T47D (cell line): ENCODE measurements at regions not wholly inside any gene's neighbourhood (a gene's known extent, or its start where the extent isn't known, plus 50 kb on each side); places are given as distances from the start of the nearest gene placed in this dataset.

Experiments used
- DNase-seq, 2 experiments: peaks; one replicate each; pipeline versions ENCODE4 v3.0.0 to v3.0.0-alpha.2; 2011 to 2012; ENCODE audit warnings: low read depth in 1 of 2, low spot score in 1 of 2
- JUND ChIP-seq: IDR thresholded peaks from 2 replicates; pipeline ENCODE4 v1.6.1; 2012; ENCODE audit warnings: low read depth
- in situ Hi-C: cut with HindIII; loops from 2 replicates; pipeline ENCODE4 v1.10.0; 2016; ENCODE audit warnings: low sequenced_read_pairs, low pct_unique_long_range_greater_than_20kb

DNA sequence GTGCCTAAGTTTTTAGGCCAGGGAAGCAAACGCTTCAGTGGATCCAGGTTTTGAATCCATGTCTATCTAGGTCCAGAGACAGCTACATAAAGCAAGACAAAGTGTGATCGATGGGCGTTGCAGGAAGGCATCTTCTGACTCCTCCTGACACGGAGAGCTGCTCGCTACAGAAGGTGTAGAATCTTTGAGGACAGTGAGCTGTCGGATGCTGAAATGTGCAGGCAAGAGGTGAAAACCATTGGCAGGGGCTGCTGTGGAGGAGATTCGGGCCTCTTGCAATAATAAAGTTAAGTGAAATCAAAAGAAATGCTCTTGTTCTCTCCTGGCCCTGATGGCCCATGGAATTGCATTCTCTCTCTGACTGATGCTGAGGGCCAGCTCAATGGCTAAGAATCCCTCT is 336.2 kb downstream of the CYRIA start:
- TF ChIP-seq JUND, result no peak
- in situ Hi-C loops, result no loop called here
- no peak for DNase-seq

DNA sequence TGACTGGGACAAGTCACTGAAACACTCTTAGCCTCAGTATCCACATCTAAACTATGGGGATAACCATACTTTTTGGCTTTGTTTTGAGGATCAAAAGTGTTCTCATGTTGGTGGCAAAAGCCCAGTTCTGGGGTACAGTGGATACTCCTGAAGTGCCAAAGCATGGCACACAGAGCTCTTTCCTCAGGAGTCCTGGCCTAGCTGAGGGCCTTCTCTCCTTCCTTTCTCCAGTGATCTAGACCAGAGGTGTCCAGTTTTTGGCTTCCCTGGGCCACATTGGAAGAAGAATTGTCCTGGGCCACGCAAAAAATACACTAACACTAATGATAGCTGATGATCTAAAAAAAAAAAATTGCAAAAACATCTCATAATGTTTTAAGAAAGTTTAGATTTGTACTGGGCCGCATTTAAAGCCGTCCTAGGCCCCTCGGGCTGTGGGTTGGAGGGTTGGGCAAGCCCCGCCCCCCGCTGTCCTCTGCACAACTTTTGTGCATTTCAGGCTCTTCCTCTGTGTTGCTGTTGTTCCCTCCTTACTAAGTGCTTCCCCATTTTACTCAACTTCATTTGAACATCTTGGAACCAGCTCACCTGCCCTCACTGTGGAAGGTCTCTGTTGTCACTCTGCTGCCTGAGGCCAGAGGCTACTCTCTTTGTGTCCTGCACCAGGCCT is 337.0 kb downstream of the CYRIA start:
- in situ Hi-C loops, result no loop called here
- no peak for TF ChIP-seq JUND
- no peak for DNase-seq

DNA sequence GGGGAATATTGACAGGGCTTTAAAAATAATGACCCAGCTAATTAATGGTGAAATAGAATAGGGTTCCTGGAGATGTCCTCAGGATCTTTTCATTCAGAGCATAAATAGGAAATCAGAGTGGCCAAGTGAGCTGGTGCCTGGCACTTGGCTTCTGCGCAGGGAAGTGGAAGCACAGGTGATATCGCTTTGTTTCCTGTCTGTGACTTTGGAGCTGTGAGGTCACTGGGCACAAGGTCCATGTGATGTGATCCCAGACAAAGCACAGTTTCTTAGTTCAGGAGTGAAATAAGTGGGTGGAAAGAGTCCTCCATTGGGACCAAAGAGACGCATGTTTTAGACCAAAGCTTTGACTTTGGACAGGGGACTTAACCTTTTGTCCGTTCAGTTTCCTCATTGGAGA is 338.3 kb downstream of the CYRIA start:
- TF ChIP-seq JUND, result no peak
- DNase-seq, result no peak
- in situ Hi-C loops, result no loop called here

DNA sequence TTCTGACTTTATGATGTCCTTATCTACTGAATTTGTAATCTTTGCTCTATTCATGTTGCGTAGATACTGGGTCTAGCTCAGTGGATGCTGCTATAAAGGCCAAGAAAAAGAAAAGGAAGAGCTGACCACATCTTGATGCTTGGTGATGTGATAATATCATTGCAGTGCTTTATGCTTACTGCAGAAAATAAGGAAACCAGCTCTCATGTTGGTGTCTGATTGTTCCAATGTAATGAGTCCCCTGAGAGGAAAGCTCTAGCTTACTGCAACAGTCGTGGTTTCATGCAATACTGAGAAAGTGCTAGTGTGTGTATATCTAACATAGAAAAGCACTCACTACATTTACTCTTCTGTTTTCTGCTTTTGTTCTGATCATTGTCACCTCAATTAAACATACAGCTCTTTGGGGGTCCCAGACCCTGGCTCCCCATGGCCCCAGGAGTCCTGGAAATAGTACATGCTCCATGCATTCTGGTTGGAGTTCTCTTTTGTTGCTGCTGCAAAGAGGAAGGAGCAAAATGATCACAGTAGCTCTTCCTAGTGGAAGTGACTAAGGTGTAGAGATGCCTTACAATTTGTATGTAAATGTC is 338.8 kb downstream of the CYRIA start:
- in situ Hi-C loops, result no loop called here
- no peak for DNase-seq

DNA sequence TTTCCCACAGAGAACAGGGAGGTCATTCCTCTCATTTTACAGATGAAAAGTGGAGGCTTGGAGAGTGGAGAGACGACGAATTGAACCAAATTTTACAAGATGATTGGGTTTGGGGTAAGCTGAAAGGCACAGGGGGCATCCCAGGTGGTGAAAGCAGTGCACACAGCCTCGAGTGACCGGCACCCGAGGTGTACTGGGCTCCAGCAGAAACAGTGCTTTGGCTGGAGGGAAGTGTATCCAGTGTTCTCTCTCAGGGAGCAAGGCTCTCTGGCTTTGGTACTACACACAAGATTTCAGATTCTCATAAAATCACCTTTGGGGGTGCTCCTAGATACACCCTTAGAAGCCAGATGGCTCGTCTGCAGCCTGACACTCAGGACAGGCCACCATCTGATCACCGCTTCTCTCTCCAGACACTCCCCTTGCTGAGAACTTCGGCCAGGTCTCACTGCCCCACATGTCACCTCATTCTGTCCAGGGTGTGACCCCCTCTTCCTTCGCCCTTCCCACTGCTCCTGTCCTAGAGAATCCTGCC is 339.6 kb downstream of the CYRIA start:
- no peak for TF ChIP-seq JUND
- no peak for DNase-seq
- in situ Hi-C loops, result no loop called here

More for the DNA sequence above, 338.8 kb downstream of the CYRIA start:
- no peak for TF ChIP-seq JUND

DNA sequence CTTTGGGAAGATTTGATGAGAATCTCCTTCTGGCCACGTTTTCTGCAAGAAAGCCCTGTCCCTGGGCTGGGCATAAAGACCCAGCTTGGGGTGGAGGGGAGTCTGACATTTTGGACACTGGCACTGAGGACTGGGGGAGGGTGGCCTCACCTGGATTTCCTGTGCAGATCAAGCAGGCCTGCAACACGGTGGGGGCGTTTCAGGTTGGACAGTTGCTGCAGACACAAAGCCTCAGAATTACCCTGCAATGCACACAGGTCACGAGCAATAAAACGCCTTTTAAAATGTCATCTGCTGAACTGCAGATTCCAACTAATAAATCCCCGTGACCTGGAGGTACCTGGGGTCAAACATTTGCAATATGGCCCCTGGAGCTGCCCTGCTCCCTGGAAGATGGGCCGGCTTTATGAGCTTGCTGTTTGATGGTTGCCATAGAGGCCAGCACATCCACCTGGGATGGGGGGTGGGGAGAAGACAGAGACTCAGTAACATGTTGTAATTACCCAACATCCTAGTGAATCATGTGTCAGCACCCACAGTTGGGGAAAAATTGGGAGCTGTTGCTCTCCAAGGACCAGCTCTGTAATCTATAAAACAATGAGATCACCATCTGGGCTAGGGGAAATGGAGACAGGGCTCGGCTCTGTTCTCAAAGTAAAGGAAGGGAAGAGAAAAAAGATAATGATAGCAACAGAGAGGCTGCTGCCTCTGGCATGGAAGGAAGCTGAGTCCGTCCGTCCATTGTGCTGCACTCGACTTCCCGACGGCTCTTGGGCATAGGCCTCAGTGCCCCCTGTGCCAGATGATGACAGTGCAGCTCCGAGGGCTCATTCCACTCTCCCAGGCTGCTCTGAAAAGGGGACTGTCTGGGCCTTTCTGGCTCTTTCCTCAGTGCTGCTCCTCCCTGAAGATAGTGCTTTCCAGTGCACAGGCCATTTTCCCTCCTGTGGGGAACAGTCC is 340.3 kb downstream of the CYRIA start:
- in situ Hi-C loops, result no loop called here
- TF ChIP-seq JUND, result no peak
- DNase-seq, result no peak

DNA sequence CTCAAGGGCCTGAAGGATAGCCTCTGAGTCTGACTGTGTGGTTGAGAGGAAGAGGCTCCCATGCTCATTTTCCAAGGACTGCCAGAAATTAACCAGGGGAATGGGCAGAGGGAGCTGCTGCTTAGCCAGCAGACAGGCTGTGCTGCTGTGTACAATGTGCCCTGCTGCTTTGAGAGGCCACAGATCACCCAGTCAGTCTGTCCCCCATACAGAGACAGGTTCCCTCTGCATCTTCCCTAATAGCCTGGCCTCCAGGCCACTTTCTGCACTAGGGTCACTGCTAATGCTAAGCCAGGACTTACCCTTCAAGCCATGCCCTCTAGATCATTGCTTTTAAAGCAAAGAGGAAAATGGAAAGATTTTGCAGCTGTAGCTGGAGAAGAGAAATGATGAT is 341.1 kb downstream of the CYRIA start:
- no peak for TF ChIP-seq JUND
- in situ Hi-C loops, result no loop called here

DNA sequence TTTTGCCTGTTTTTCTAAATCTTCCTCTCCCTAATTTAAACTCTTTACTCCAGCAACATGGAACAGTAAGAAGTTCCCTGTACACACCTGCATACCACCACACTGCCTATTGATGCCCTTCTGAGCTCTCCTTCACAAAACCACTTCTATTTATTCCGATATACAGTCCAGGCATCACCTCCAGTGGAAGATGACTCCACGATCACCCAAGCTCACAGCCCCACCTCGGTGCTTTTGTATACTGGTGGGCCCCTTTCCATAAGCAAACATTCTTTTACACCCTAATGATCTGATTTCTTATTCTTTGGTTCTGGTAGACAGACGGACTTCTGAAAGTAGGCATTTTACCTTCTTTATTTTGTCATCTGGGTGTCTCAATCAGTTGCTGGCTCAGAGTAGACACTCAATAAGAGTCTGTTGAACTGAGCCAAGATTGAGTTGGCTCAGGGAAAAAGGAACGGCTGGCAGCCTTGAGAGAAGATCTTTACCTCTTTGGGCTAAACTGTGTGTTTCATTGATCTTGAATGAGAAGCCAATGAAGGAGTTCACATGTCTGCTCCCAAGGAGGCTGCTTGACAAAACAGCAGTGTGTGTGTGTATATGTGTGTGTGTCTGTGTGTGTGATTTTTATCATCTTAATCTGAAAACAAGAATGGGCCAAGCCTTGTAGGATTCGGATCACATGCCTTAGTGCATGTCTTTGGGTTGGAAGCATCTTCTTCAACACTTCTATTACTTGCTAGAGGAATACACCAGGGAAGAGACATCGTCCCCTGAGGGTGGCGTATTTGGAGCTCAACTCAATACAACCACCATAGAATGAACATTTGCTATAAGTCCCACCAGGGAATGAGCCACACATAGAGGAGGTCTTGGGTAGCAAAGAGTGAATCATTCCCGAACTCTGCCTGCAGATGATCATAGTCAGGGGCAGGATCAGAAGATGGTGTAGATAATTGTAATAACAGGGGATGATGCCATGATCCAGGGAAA is 341.8 kb downstream of the CYRIA start:
- in situ Hi-C loops, result no loop called here
- DNase-seq, result no peak
- no peak for TF ChIP-seq JUND

More for the DNA sequence above, 341.1 kb downstream of the CYRIA start:
- DNase-seq, result no peak

DNA sequence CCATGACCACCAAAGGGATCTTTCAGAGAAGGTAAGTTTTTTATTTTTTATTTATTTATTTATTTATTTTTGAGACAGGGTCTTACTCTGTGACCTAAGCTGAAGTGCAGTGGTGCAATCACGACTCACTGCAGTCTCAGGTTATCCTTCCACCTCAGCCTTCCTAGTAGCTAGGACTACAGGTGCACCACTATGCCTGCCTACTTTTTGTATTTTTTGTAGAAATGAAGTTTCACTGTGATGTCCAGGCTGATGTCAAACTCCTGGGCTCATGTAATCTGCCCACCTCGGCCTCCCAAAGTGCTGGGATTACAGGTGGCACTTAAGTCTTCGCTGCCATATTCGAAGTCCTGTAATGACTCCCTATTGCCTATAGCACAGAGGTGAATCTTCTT is 342.5 kb downstream of the CYRIA start:
- TF ChIP-seq JUND, result no peak
- in situ Hi-C loops, result no loop called here
- DNase-seq, result no peak

DNA sequence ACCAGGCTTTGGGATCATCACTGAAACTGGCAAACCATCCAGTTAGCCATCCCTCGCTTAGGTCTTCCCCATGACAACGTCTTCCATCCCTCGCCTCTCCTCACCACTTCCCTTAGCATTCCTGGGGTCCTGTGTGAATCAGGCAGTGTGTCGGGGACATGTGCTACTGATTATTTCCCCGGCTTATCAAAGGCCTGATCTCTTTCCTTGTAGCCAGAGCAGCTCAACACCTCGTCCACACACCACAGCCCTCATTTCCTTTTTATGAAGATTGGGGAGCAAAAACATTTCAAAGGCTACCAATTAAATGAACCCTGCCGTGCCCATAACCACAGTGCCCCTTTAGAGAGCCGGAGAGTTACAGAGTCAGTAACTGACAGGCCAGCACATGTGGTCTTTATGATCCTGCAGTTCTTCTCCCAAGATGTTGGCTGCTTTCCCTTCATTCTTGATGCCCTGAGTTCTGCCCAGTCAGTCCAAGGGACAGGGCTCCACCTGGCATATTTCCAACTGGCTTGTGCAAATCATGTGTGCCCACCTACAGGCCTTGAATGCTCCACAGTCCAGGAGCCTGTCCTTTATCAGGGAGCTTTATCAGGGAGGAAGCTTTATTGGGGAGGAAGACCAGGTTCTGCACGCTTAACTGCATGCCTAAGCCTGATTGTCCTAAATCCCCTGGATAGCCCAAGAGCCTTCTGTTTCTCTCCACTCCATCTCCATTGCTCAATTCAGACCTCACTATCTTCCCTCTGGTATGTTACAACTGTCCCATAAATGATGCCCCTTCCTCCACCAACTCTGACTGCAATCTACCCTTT is 343.1 kb downstream of the CYRIA start:
- in situ Hi-C loops, result no loop called here
- no peak for DNase-seq
- TF ChIP-seq JUND, result no peak

DNA sequence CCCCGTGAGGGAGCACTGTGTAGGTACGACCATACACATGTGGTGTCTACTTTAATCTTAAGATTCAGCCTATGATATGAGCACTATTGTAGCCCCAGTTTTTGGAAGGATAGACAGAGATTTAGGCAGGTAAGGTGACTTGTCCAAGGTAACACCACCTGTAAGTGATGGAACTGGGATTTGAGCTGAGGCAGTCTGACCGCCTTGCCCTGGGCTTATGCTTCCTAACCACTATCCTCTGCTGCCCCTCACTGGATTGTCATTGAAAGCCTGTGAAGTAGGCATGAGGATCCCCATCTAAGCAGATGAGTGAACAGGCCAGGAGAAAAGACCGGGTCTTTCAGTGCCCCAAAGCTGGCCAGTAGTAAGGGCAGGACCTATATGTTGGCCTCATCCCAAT is 343.8 kb downstream of the CYRIA start:
- TF ChIP-seq JUND, result no peak
- DNase-seq, result peak; percentile 19 to 40
- in situ Hi-C loops, result no loop called here
